PC-9 (cell line): ENCODE measurements at regions not wholly inside any gene's neighbourhood (a gene's known extent, or its start where the extent isn't known, plus 50 kb on each side); places are given as distances from the start of the nearest gene placed in this dataset.

Experiments used
- CTCF ChIP-seq: fragments of 200-600 bp; sonication (generic); conservative IDR thresholded peaks from 2 replicates; pipeline ENCODE4 v1.6.1; 2017; ENCODE audit warnings: mixed run types, antibody characterized with exemption, mild to moderate bottlenecking, moderate library complexity
- EZH2 ChIP-seq: fragments of 200-600 bp; sonication (generic); IDR thresholded peaks from 2 replicates; pipeline ENCODE4 v1.8.0; 2017; ENCODE audit warnings: antibody characterized with exemption, low read depth

DNA sequence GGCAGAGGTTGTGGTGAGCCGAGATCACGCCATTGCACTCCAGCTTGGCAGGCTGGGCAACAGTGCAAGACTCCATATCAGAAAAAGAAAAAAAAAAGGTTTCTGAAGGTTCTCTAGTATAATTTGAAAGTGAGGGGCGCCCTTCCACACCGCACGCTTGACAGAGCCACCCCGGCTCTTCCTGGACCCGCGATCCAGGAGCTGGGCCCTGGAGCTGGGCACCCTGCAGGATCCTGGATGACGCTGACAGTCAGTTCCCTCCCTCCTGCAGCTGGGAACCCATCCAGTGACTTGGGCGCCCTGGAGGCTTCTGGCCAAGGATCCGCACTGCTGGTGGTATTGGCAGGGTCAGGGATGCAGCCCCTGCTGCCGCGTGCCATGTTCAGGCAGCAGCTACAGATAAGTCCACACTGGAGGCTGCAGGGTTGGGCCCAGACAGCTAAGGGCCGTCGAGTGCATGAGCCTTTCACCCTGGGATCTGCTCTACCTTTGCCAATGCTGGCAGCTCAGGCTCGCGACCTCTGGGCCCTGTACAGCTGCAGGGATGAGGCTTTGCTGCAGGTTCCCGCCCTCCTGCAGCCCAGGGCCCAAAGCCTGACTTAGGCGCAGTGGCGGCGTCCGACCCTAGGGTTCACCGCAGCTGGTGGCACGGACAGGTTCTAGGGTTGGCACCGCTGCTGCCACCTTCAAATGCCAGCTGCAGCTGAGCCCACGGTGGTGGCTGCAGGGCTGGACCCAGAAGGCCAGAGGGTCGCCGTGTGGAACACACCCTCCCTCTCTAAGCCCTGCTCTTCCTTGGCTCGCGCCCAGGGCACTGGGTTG, 110.2 kb downstream of the OR13A1 start:
- TF ChIP-seq CTCF = no peak
- TF ChIP-seq EZH2 = no peak
